ENCODE measurements at regions not wholly inside any gene's neighbourhood (a gene's known extent, or its start where the extent isn't known, plus 50 kb on each side); places are given as distances from the start of the nearest gene placed in this dataset.

DNA sequence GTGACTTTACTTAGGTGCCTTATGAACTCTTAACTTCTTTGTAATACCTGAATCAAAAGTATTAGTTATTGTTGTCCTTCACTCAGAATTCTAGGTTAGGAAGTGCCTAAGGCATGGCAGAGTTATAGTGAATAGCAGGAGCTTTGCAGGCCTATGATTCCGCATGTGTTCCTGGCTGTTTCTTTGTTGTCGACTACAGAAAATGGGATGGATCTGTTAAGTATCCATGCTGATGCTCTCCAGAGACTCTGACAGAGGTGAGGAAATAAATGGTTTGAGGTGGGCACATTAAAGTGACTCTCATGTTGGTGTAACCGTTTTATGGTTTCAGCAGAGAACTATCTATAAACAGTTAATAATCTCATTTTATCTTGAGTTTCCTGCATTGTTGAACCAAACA lies 1601.3 kb downstream of the PCDH7 start:
- WGBS, 2 donors, result 75 to 82% methylated on average over 3 of the region's 3 CpGs
- H3K4me3 ChIP-seq (ENCODE audit: low read depth in 1 of 2, low read length in 2 of 2), result no peak overlapping the region
- H3K4me1 ChIP-seq (ENCODE audit: control insufficient read depth in 2 of 2, insufficient read depth in 2 of 2, low read length in 1 of 2), result no peaks in the 10 kb centered on the region
- no peak overlapping the region for H3K27ac ChIP-seq (ENCODE audit: low read depth in 2 of 2, low read length in 1 of 2)
- H3K36me3 ChIP-seq (ENCODE audit: control insufficient read depth in 2 of 2, insufficient read depth in 2 of 2, low read length in 1 of 2), result no peaks in the 10 kb centered on the region
- no peaks in the 10 kb centered on the region for H3K27me3 ChIP-seq (ENCODE audit: control insufficient read depth in 1 of 2, insufficient read depth in 2 of 2, low read length in 2 of 2)
- peaks cover 5 to 6% of the 10 kb centered on the region in 2 donors for H3K9me3 ChIP-seq (ENCODE audit: control insufficient read depth in 2 of 2, insufficient read depth in 1 of 2, low read depth in 1 of 2, low read length in 1 of 2)

DNA sequence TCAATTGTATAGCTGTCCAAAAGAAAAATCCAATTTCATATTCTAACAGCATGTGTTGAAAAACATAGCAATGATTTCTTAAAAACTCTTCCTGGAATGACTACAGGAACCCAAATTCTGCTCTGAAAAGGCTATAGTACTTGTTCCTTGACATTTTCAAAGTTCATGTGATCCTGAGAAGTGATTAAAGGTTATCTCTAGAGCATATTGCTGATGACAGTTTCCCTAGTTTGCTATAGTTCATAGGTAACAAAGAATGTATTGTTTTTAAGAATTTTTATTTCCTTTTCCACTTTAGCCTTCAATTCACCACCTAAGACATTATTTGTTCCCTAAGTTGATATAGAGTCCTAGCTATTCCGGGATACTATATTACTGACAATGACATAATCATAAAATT lies 1614.6 kb downstream of the PCDH7 start:
- Histone ChIP-seq H3K4me1 (ENCODE audit: control insufficient read depth in 2 of 2, insufficient read depth in 2 of 2, low read length in 1 of 2) (no peaks in the 10 kb centered on the region), H3K36me3 (ENCODE audit: control insufficient read depth in 2 of 2, insufficient read depth in 2 of 2, low read length in 1 of 2) (no peaks in the 10 kb centered on the region), H3K4me3 (ENCODE audit: low read depth in 1 of 2, low read length in 2 of 2) (no peak overlapping the region), H3K27me3 (ENCODE audit: control insufficient read depth in 1 of 2, insufficient read depth in 2 of 2, low read length in 2 of 2) (no peaks in the 10 kb centered on the region), H3K27ac (ENCODE audit: low read depth in 2 of 2, low read length in 1 of 2) (no peak overlapping the region), H3K9me3 (ENCODE audit: control insufficient read depth in 2 of 2, insufficient read depth in 1 of 2, low read depth in 1 of 2, low read length in 1 of 2) (no peaks in the 10 kb centered on the region)
- WGBS, 2 donors, result 90 to 91% methylated on average over 1 of the region's 1 CpG

DNA sequence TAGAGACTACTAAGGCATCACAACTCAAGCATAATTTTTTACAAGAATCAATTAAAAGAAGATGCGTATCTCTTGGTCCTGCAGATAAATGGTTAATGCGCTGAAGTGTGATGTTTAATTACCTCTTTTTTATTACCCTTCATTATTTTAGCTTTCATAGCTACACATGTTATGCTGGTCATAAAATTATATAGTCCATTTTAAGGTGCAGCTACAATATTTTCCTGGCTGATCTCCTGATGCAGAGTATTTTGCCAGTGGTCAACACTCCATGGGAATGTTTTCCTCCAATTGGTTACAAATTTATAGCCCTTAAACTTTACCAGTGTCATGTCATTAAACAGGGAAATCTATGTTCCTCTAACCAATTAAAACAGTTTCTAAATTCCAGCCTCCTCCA lies 1617.2 kb downstream of the PCDH7 start:
- H3K27ac ChIP-seq (ENCODE audit: low read depth in 2 of 2, low read length in 1 of 2), result no peak overlapping the region
- no peaks in the 10 kb centered on the region for H3K4me1 ChIP-seq (ENCODE audit: control insufficient read depth in 2 of 2, insufficient read depth in 2 of 2, low read length in 1 of 2)
- no peaks in the 10 kb centered on the region for H3K36me3 ChIP-seq (ENCODE audit: control insufficient read depth in 2 of 2, insufficient read depth in 2 of 2, low read length in 1 of 2)
- H3K27me3 ChIP-seq (ENCODE audit: control insufficient read depth in 1 of 2, insufficient read depth in 2 of 2, low read length in 2 of 2), result no peaks in the 10 kb centered on the region
- no peak overlapping the region for H3K4me3 ChIP-seq (ENCODE audit: low read depth in 1 of 2, low read length in 2 of 2)
- no peaks in the 10 kb centered on the region for H3K9me3 ChIP-seq (ENCODE audit: control insufficient read depth in 2 of 2, insufficient read depth in 1 of 2, low read depth in 1 of 2, low read length in 1 of 2)
- WGBS, 2 donors, result 73 to 77% methylated on average over 2 of the region's 2 CpGs

DNA sequence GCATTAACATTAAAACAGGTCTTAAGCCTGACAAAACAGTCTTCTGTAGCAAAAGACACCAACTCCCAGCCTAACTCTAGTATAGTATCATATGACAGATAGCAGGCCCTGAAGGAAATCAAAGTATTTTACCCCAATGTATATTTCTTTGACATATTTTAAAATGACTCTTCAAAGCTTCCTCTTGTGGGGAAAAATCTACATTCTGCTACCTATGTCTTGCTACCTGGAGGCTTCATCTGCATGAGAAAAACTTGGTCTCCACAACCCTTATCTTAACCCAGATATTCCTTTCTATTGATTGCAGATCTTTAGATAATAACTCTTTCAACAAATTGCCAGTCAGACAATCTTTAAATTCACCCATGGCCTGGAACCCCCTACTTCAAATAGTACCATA lies 1620.4 kb downstream of the PCDH7 start:
- H3K27ac ChIP-seq (ENCODE audit: low read depth in 2 of 2, low read length in 1 of 2), result no peak overlapping the region
- H3K9me3 ChIP-seq (ENCODE audit: control insufficient read depth in 2 of 2, insufficient read depth in 1 of 2, low read depth in 1 of 2, low read length in 1 of 2), result no peaks in the 10 kb centered on the region
- H3K36me3 ChIP-seq (ENCODE audit: control insufficient read depth in 2 of 2, insufficient read depth in 2 of 2, low read length in 1 of 2), result no peaks in the 10 kb centered on the region
- H3K4me3 ChIP-seq (ENCODE audit: low read depth in 1 of 2, low read length in 2 of 2), result no peak overlapping the region
- H3K4me1 ChIP-seq (ENCODE audit: control insufficient read depth in 2 of 2, insufficient read depth in 2 of 2, low read length in 1 of 2), result no peaks in the 10 kb centered on the region
- H3K27me3 ChIP-seq (ENCODE audit: control insufficient read depth in 1 of 2, insufficient read depth in 2 of 2, low read length in 2 of 2), result no peaks in the 10 kb centered on the region

DNA sequence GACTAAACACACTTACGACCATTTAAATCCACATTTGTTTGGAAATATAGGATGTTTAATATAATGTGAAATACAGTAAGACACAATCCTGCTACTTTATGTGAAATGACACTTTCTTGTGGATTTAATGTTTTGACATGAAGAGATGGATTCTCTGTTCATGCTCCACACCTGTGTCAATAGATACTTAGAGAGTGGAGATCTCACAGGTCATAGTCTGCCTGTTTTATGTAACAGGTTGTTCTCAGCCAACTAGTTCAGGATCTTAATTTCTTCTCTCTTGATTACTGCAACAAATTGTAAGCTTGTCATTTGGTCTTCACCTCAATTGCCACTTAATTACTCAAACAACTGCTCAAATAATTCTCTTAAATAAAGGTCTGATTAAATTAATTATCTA lies 1621.2 kb downstream of the PCDH7 start:
- 42 to 47% methylated on average over 1 of the region's 1 CpG for WGBS, 2 donors
- Histone ChIP-seq H3K4me3 (ENCODE audit: low read depth in 1 of 2, low read length in 2 of 2) (no peak overlapping the region), H3K27me3 (ENCODE audit: control insufficient read depth in 1 of 2, insufficient read depth in 2 of 2, low read length in 2 of 2) (no peaks in the 10 kb centered on the region), H3K4me1 (ENCODE audit: control insufficient read depth in 2 of 2, insufficient read depth in 2 of 2, low read length in 1 of 2) (no peaks in the 10 kb centered on the region), H3K36me3 (ENCODE audit: control insufficient read depth in 2 of 2, insufficient read depth in 2 of 2, low read length in 1 of 2) (no peaks in the 10 kb centered on the region), H3K9me3 (ENCODE audit: control insufficient read depth in 2 of 2, insufficient read depth in 1 of 2, low read depth in 1 of 2, low read length in 1 of 2) (no peaks in the 10 kb centered on the region), H3K27ac (ENCODE audit: low read depth in 2 of 2, low read length in 1 of 2) (no peak overlapping the region)

DNA sequence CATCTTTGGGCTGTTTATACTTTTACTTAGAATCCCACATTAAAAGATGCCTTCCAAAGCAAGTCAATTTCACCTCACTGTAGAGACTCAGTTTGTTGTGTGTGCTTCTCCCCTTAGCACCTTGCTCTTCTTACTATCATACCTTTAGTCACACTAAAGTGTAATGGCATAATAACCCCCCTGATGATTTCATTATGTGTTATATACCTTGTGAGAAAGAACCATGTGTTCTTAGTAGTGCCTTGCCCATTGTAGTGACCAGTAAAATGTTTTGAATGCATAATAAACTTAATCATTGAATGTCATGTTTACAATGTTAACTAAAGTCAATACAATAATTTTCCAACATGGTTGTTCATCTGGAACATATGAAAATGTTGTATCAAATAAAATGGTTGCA lies 1621.9 kb downstream of the PCDH7 start:
- H3K36me3 ChIP-seq (ENCODE audit: control insufficient read depth in 2 of 2, insufficient read depth in 2 of 2, low read length in 1 of 2), result no peaks in the 10 kb centered on the region
- no peaks in the 10 kb centered on the region for H3K4me1 ChIP-seq (ENCODE audit: control insufficient read depth in 2 of 2, insufficient read depth in 2 of 2, low read length in 1 of 2)
- no peak overlapping the region for H3K27ac ChIP-seq (ENCODE audit: low read depth in 2 of 2, low read length in 1 of 2)
- H3K4me3 ChIP-seq (ENCODE audit: low read depth in 1 of 2, low read length in 2 of 2), result no peak overlapping the region
- H3K27me3 ChIP-seq (ENCODE audit: control insufficient read depth in 1 of 2, insufficient read depth in 2 of 2, low read length in 2 of 2), result no peaks in the 10 kb centered on the region
- H3K9me3 ChIP-seq (ENCODE audit: control insufficient read depth in 2 of 2, insufficient read depth in 1 of 2, low read depth in 1 of 2, low read length in 1 of 2), result no peaks in the 10 kb centered on the region

DNA sequence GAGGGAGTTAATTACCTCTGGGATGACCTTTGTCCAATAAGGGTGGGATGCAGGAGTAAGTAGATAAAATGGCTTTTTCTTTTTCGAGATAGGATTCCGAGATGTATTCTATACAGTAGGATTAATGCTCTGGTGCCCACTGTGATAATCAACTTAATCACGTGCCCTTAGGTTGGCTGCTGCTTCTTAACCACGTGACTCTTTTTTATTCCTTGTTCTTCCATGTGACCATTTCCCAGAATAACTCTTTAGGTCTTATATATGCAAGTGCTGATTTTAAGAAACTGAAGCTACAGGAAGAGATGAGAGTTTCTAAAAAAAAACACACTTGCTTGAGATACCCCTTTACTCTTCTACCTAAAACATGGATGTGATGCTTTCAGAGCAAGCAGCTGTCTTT lies 1628.9 kb downstream of the PCDH7 start:
- Histone ChIP-seq H3K4me3 (ENCODE audit: low read depth in 1 of 2, low read length in 2 of 2) (no peak overlapping the region), H3K9me3 (ENCODE audit: control insufficient read depth in 2 of 2, insufficient read depth in 1 of 2, low read depth in 1 of 2, low read length in 1 of 2) (no peaks in the 10 kb centered on the region), H3K4me1 (ENCODE audit: control insufficient read depth in 2 of 2, insufficient read depth in 2 of 2, low read length in 1 of 2) (no peaks in the 10 kb centered on the region), H3K27ac (ENCODE audit: low read depth in 2 of 2, low read length in 1 of 2) (no peak overlapping the region), H3K27me3 (ENCODE audit: control insufficient read depth in 1 of 2, insufficient read depth in 2 of 2, low read length in 2 of 2) (no peaks in the 10 kb centered on the region), H3K36me3 (ENCODE audit: control insufficient read depth in 2 of 2, insufficient read depth in 2 of 2, low read length in 1 of 2) (no peaks in the 10 kb centered on the region)
- 85% methylated on average over 4 of the region's 4 CpGs for WGBS, 2 donors

DNA sequence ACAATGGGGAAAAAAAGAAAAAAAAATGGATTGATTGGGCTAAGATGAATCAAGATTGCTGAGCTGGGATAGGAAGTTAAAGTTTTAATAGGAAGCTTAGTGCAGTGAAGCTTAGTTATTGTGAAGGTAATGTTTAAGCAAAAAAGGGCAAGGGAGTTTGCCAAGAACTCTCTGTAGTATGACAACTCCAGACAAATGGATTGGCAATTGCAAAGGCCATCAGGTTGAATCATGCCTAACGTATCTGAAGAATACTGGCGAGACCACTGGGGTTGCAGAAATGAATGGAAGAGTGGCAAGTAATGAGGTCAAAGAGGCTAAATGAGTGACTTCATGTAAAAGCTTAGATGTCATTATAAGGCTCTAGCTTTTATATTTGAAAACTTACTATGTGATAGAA lies 1654.0 kb downstream of the PCDH7 start:
- Histone ChIP-seq H3K9me3 (ENCODE audit: control insufficient read depth in 2 of 2, insufficient read depth in 1 of 2, low read depth in 1 of 2, low read length in 1 of 2) (no peaks in the 10 kb centered on the region), H3K4me3 (ENCODE audit: low read depth in 1 of 2, low read length in 2 of 2) (no peak overlapping the region), H3K27me3 (ENCODE audit: control insufficient read depth in 1 of 2, insufficient read depth in 2 of 2, low read length in 2 of 2) (no peaks in the 10 kb centered on the region), H3K36me3 (ENCODE audit: control insufficient read depth in 2 of 2, insufficient read depth in 2 of 2, low read length in 1 of 2) (no peaks in the 10 kb centered on the region), H3K4me1 (ENCODE audit: control insufficient read depth in 2 of 2, insufficient read depth in 2 of 2, low read length in 1 of 2) (no peaks in the 10 kb centered on the region), H3K27ac (ENCODE audit: low read depth in 2 of 2, low read length in 1 of 2) (no peak overlapping the region)
- WGBS, 2 donors, result 59 to 77% methylated on average over 2 of the region's 2 CpGs

DNA sequence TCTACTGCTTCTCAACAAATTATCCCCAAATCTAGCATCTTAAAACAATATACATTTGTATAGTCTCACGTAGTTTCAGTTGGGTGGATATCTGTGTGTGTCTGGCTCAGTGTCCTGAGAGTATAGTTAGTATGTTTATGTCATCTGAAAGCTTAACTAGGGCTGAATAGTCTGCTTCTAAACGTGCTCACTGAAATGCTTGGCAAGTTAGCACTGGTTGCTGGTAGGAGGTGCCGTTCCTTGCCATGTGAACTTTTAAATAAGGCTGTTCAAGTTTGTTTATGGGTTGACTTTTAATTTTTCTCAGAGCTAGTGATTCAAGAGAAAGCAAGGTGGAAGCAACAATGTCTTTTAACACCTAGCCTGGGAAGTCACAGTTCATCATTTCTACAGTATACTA lies 1673.6 kb downstream of the PCDH7 start:
- no peaks in the 10 kb centered on the region for H3K27me3 ChIP-seq (ENCODE audit: control insufficient read depth in 1 of 2, insufficient read depth in 2 of 2, low read length in 2 of 2)
- no peaks in the 10 kb centered on the region for H3K4me1 ChIP-seq (ENCODE audit: control insufficient read depth in 2 of 2, insufficient read depth in 2 of 2, low read length in 1 of 2)
- no peak overlapping the region for H3K27ac ChIP-seq (ENCODE audit: low read depth in 2 of 2, low read length in 1 of 2)
- no peaks in the 10 kb centered on the region for H3K9me3 ChIP-seq (ENCODE audit: control insufficient read depth in 2 of 2, insufficient read depth in 1 of 2, low read depth in 1 of 2, low read length in 1 of 2)
- 22 to 25% methylated on average over 3 of the region's 3 CpGs for WGBS, 2 donors
- no peak overlapping the region for H3K4me3 ChIP-seq (ENCODE audit: low read depth in 1 of 2, low read length in 2 of 2)
- no peaks in the 10 kb centered on the region for H3K36me3 ChIP-seq (ENCODE audit: control insufficient read depth in 2 of 2, insufficient read depth in 2 of 2, low read length in 1 of 2)

DNA sequence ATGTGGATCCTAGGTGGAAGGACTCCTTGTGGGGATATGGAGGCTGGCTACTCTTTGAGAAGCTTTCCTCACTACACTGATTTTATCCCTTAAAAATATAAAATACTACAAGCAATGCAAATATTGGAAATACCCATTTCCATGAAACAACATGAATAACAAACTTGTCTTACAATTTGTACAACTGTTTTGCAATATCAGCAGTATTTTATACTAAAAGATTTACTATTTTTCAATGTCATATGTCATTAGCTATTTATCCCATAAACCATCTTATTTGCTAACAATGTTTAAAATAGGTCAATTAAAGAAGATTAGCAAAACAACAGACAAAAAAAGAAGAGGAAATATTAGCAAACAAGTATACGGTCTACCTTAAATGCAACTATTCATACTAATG lies 1674.1 kb downstream of the PCDH7 start:
- Histone ChIP-seq H3K27me3 (ENCODE audit: control insufficient read depth in 1 of 2, insufficient read depth in 2 of 2, low read length in 2 of 2) (no peaks in the 10 kb centered on the region), H3K9me3 (ENCODE audit: control insufficient read depth in 2 of 2, insufficient read depth in 1 of 2, low read depth in 1 of 2, low read length in 1 of 2) (no peaks in the 10 kb centered on the region), H3K36me3 (ENCODE audit: control insufficient read depth in 2 of 2, insufficient read depth in 2 of 2, low read length in 1 of 2) (no peaks in the 10 kb centered on the region), H3K4me1 (ENCODE audit: control insufficient read depth in 2 of 2, insufficient read depth in 2 of 2, low read length in 1 of 2) (no peaks in the 10 kb centered on the region), H3K4me3 (ENCODE audit: low read depth in 1 of 2, low read length in 2 of 2) (no peak overlapping the region), H3K27ac (ENCODE audit: low read depth in 2 of 2, low read length in 1 of 2) (no peak overlapping the region)
- 92 to 95% methylated on average over 1 of the region's 1 CpG for WGBS, 2 donors

Measured in esophagus (tissue), 2 donors.